ENCODE measurements at regions not wholly inside any gene's neighbourhood (a gene's known extent, or its start where the extent isn't known, plus 50 kb on each side); places are given as distances from the start of the nearest gene placed in this dataset.

GRCh38 chr16:13568803-13569202, 351.2 kb upstream of the ERCC4 start:
- WGBS, 3 donors = 89 to 90% (median 90%) methylated on average over 5 of the region's 5 CpGs
- no peaks in the 10 kb centered on the region for H3K36me3 ChIP-seq
- no peaks in the 10 kb centered on the region for H3K9me3 ChIP-seq
- no peaks in the 10 kb centered on the region for H3K4me1 ChIP-seq (ENCODE audit: insufficient read depth)
- H3K27me3 ChIP-seq = no peaks in the 10 kb centered on the region
- H3K27ac ChIP-seq = no peak overlapping the region
- TF ChIP-seq, protein P1, sequence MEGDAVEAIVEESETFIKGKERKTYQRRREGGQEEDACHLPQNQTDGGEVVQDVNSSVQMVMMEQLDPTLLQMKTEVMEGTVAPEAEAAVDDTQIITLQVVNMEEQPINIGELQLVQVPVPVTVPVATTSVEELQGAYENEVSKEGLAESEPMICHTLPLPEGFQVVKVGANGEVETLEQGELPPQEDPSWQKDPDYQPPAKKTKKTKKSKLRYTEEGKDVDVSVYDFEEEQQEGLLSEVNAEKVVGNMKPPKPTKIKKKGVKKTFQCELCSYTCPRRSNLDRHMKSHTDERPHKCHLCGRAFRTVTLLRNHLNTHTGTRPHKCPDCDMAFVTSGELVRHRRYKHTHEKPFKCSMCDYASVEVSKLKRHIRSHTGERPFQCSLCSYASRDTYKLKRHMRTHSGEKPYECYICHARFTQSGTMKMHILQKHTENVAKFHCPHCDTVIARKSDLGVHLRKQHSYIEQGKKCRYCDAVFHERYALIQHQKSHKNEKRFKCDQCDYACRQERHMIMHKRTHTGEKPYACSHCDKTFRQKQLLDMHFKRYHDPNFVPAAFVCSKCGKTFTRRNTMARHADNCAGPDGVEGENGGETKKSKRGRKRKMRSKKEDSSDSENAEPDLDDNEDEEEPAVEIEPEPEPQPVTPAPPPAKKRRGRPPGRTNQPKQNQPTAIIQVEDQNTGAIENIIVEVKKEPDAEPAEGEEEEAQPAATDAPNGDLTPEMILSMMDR (IDR thresholded peaks at IDR 0.05) = no peak
- no peak for TF ChIP-seq POLR2A (IDR thresholded peaks at IDR 0.05)
- TF ChIP-seq EP300 (IDR thresholded peaks at IDR 0.05) = no peak
- DNase-seq = no peak
- no peak overlapping the region for H3K4me3 ChIP-seq
- intact Hi-C loops (cut with DNase I) = no loop called here

DNA sequence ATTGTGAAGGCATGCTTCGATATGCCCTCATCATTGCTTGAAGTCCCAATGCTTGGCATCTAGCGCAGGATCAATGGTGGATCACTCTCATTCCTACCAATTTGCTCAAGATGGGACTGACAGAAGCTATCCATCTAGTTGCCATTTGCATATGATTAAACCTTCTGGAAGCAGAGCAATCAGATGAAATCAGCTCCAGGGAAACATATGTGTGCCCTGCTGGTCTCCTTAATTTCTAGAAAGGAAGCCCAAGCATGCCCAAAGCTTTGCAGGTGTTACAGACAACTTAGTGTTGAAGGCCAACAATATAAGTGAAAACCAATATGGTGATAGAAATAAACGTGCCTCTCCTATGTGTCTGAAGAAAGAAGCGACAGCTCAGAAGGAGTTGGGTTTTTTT, 350.0 kb upstream of the ERCC4 start:
- TF ChIP-seq POLR2A (IDR thresholded peaks at IDR 0.05) (no peak), EP300 (IDR thresholded peaks at IDR 0.05) (no peak)
- TF ChIP-seq, protein P1 (IDR thresholded peaks at IDR 0.05) = no peak
- DNase-seq = no peak
- Histone ChIP-seq H3K9me3 (no peaks in the 10 kb centered on the region), H3K4me1 (ENCODE audit: insufficient read depth) (no peaks in the 10 kb centered on the region), H3K4me3 (no peak overlapping the region), H3K36me3 (no peaks in the 10 kb centered on the region), H3K27ac (no peak overlapping the region), H3K27me3 (no peaks in the 10 kb centered on the region)
- intact Hi-C loops (cut with DNase I) = no loop called here
- WGBS, 3 donors = 73 to 89% (median 87%) methylated on average over 4 of the region's 4 CpGs

- no peaks in the 10 kb centered on the region for H3K27me3 ChIP-seq
Observed at GRCh38 chr16:13571036-13571435, 348.9 kb upstream of the ERCC4 start.

DNA sequence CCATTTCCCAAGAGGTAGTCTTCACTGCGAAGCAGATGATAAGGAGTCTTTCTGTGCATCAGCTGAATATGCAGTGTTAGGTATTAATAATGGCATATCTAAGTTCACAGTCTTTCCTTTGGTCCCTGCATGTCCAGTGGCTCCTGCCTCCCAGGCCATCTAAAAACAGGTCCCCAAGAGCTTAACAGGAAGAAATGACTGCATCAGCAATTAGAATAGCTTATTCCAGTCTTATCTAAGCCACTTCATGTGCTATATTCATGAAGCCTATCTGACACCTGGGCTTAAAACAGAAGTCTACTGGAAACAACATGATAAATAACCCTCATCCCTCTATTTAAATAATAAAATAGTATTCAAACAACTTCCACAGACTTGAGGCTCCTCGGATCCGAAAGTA, 346.1 kb upstream of the ERCC4 start:
- intact Hi-C loops (cut with DNase I) = no loop called here
- no peak for TF ChIP-seq EP300 (IDR thresholded peaks at IDR 0.05)
- TF ChIP-seq, protein P1 (IDR thresholded peaks at IDR 0.05) = no peak
- no peak for TF ChIP-seq POLR2A (IDR thresholded peaks at IDR 0.05)
- H3K4me1 ChIP-seq (ENCODE audit: insufficient read depth) = no peaks in the 10 kb centered on the region
- no peaks in the 10 kb centered on the region for H3K36me3 ChIP-seq
- 69 to 85% (median 82%) methylated on average over 3 of the region's 3 CpGs for WGBS, 3 donors
- no peak overlapping the region for H3K4me3 ChIP-seq
- H3K27ac ChIP-seq = no peak overlapping the region
- DNase-seq = no peak
- no peaks in the 10 kb centered on the region for H3K9me3 ChIP-seq
- no peaks in the 10 kb centered on the region for H3K27me3 ChIP-seq

More at GRCh38 chr16:13571036-13571435, 348.9 kb upstream of the ERCC4 start:
- TF ChIP-seq POLR2A (IDR thresholded peaks at IDR 0.05) (no peak), EP300 (IDR thresholded peaks at IDR 0.05) (no peak)
- TF ChIP-seq, protein P1 (IDR thresholded peaks at IDR 0.05) = no peak
- intact Hi-C loops (cut with DNase I) = no loop called here
- WGBS, 3 donors = 72 to 84% (median 76%) methylated on average over 7 of the region's 7 CpGs
- Histone ChIP-seq H3K27ac (no peak overlapping the region), H3K9me3 (no peaks in the 10 kb centered on the region), H3K36me3 (no peaks in the 10 kb centered on the region), H3K4me1 (ENCODE audit: insufficient read depth) (no peaks in the 10 kb centered on the region), H3K4me3 (no peak overlapping the region)
- no peak for DNase-seq

GRCh38 chr16:13586051-13586450, 333.9 kb upstream of the ERCC4 start:
- Histone ChIP-seq H3K27ac (no peak overlapping the region), H3K36me3 (no peaks in the 10 kb centered on the region), H3K9me3 (no peaks in the 10 kb centered on the region), H3K4me3 (no peak overlapping the region), H3K4me1 (ENCODE audit: insufficient read depth) (no peaks in the 10 kb centered on the region), H3K27me3 (no peaks in the 10 kb centered on the region)
- intact Hi-C loops (cut with DNase I) = no loop called here
- DNase-seq = no peak
- 63 to 86% (median 68%) methylated on average over 1 of the region's 1 CpG for WGBS, 3 donors
- TF ChIP-seq POLR2A (IDR thresholded peaks at IDR 0.05) = no peak
- TF ChIP-seq, protein P1 (IDR thresholded peaks at IDR 0.05) = no peak
- no peak for TF ChIP-seq EP300 (IDR thresholded peaks at IDR 0.05)
